ENCODE measurements at regions not wholly inside any gene's neighbourhood (a gene's known extent, or its start where the extent isn't known, plus 50 kb on each side); places are given as distances from the start of the nearest gene placed in this dataset.

DNA sequence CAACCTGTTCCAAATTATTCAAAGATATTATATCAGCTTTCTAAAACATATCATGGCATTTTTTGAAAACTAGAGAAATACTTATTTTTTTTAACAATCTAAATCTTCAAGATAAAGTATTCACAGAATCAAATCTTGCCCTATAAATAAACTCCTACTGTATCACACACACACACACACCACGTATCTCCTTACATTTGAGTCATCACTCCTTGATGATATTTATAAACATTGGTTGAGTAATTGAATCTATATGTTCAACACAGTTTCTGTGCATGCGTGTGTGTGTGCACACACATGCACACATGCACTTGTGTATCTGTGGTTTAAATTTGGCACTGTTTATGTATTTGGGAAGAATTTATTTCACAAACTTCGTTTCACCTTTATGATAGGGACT, 1716.4 kb downstream of the EFNA5 start:
- Histone ChIP-seq H4K91ac (ENCODE audit: insufficient read depth, low read depth, low read length) (no peak overlapping the region), H3K27ac (ENCODE audit: insufficient read depth, low read length) (no peak overlapping the region), H2BK120ac (ENCODE audit: low read depth, low read length) (no peak overlapping the region), H3K9me1 (ENCODE audit: insufficient read depth, low read length) (no peaks in the 10 kb centered on the region), H2AFZ (replicated peaks; ENCODE audit: low read length, poor library complexity) (no peak overlapping the region), H3K27me3 (ENCODE audit: control insufficient read depth, insufficient read depth, low read length) (no peaks in the 10 kb centered on the region), H3K4me2 (ENCODE audit: low read depth, low read length) (no peak overlapping the region), H3K23ac (ENCODE audit: low read depth, low read length) (no peak overlapping the region), H3K9ac (ENCODE audit: low read depth, low read length) (no peak overlapping the region), H2BK5ac (ENCODE audit: low read depth, low read length, poor library complexity, severe bottlenecking) (no peak overlapping the region), H4K5ac (ENCODE audit: low read depth, low read length) (no peak overlapping the region), H3K9me3 (ENCODE audit: control insufficient read depth, insufficient read depth, low read length) (no peaks in the 10 kb centered on the region), H2BK20ac (ENCODE audit: low read depth, low read length) (no peak overlapping the region), H2BK15ac (ENCODE audit: low read depth, low read length) (no peak overlapping the region), H3K18ac (ENCODE audit: low read depth, low read length) (no peak overlapping the region), H3K14ac (replicated peaks; ENCODE audit: low read depth, low read length) (no peak overlapping the region), H3K4me1 (ENCODE audit: control insufficient read depth, insufficient read depth, low read length) (no peaks in the 10 kb centered on the region), H3K56ac (ENCODE audit: extremely low read depth, insufficient read depth, low read length) (no peak overlapping the region), H2AK9ac (replicated peaks; ENCODE audit: low read depth, low read length, poor library complexity) (no peak overlapping the region), H3K79me1 (ENCODE audit: low read depth in 1 of 2, low read length in 2 of 2) (no peaks in the 10 kb centered on the region), H4K20me1 (ENCODE audit: insufficient read depth, low read length) (no peaks in the 10 kb centered on the region), H3K4ac (ENCODE audit: low read depth, low read length) (no peak overlapping the region), H3K4me3 (ENCODE audit: insufficient read depth, low read depth, low read length) (no peak overlapping the region), H2AK5ac (ENCODE audit: low read depth, low read length) (no peak overlapping the region), H3K36me3 (ENCODE audit: control insufficient read depth, insufficient read depth, low read length) (no peaks in the 10 kb centered on the region), H4K8ac (ENCODE audit: low read depth in 2 of 2, low read length in 2 of 2) (no peak overlapping the region)
- TF ChIP-seq, protein P1, sequence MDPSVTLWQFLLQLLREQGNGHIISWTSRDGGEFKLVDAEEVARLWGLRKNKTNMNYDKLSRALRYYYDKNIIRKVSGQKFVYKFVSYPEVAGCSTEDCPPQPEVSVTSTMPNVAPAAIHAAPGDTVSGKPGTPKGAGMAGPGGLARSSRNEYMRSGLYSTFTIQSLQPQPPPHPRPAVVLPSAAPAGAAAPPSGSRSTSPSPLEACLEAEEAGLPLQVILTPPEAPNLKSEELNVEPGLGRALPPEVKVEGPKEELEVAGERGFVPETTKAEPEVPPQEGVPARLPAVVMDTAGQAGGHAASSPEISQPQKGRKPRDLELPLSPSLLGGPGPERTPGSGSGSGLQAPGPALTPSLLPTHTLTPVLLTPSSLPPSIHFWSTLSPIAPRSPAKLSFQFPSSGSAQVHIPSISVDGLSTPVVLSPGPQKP (IDR thresholded peaks at IDR 0.05; ENCODE audit: borderline replicate concordance, low read depth, low read length) = no peak
- TF ChIP-seq CEBPB (IDR thresholded peaks at IDR 0.05; ENCODE audit: low read depth, low read length) = peak; percentile 14; the same call in 1 of the 2 replicates
- dilution Hi-C loops (cut with HindIII; ENCODE audit: low sequenced_read_pairs, unreplicated experiment) = no loop called here
- in situ Hi-C loops (cut with MboI; ENCODE audit: low sequenced_read_pairs) = no loop called here
- DNase-seq (peak; percentile 67), ATAC-seq (ENCODE audit: low read depth) (peak; percentile 27; the same call in 1 of the 2 replicates)
- CTCF ChIA-PET = interaction anchor here (0.7 kb wide), 1 partner anchor 19 kb away, joined by 3 read pairs; no protein-coding TSS in a partner anchor
- WGBS, 2 experiments (ENCODE audit: extremely low coverage in 2 of 2, insufficient read length in 1 of 2) = no CpG with 5 or more reads among the region's 3 CpGs
- POLR2A ChIA-PET (ENCODE audit: unreplicated experiment) = interaction anchor here (0.6 kb wide), 1 partner anchor 109 kb away, joined by 5 read pairs; no protein-coding TSS in a partner anchor
- intact Hi-C loops (cut with micrococcal nuclease) = no loop called here
- BruUV-seq (replicated peaks) = no TSS peak

All from IMR-90 (cell line).